HL-60 (cell line): ENCODE measurements at regions not wholly inside any gene's neighbourhood (a gene's known extent, or its start where the extent isn't known, plus 50 kb on each side); places are given as distances from the start of the nearest gene placed in this dataset.

Experiments
- DNase-seq, 2 experiments: peaks; one replicate each; pipeline ENCODE4 v3.0.0-alpha.2; 2010 to 2020; ENCODE audit warnings: low read depth in 1 of 2, low spot score in 1 of 2
- H3K27ac ChIP-seq: fragments of 250-450 bp; sonication (Bioruptor Pico); replicated peaks from 2 replicates; pipeline ENCODE4 v1.5.1; 2020; ENCODE audit warnings: mild to moderate bottlenecking, moderate library complexity
- H3K27me3 ChIP-seq: fragments of 250-450 bp; sonication (Bioruptor Pico); 2 replicates; pipeline ENCODE4 v1.5.1; 2021; ENCODE audit warnings: mild to moderate bottlenecking, moderate library complexity; ENCODE audit not compliant: insufficient read depth, poor library complexity, severe bottlenecking
- H3K4me3 ChIP-seq: replicated peaks from 2 replicates; pipeline ENCODE4 v1.5.1; 2011; ENCODE audit warnings: mild to moderate bottlenecking, control low read depth, low read length; ENCODE audit not compliant: insufficient read depth
- GABPA ChIP-seq: IDR thresholded peaks from 2 replicates; pipeline ENCODE4 v1.6.1; 2012; ENCODE audit warnings: low read depth
- POLR2AphosphoS5 ChIP-seq: IDR thresholded peaks from 2 replicates; pipeline ENCODE4 v1.6.1; 2012; ENCODE audit warnings: low read depth
- REST ChIP-seq: IDR thresholded peaks from 2 replicates; pipeline ENCODE4 v1.6.1; 2012; ENCODE audit warnings: low read depth; ENCODE audit not compliant: insufficient replicate concordance
- SPI1 ChIP-seq: IDR thresholded peaks from 2 replicates; pipeline ENCODE4 v1.6.1; 2012; ENCODE audit warnings: low read depth, mild to moderate bottlenecking, borderline replicate concordance
- TF ChIP-seq, protein P1 (sequence below): IDR thresholded peaks from one replicate; pipeline ENCODE4 v1.5.1; 2011; ENCODE audit warnings: low read length, control low read depth, inconsistent platforms; ENCODE audit not compliant: insufficient read depth

- H3K27me3 ChIP-seq: no peaks in the 10 kb centered on the region
- DNase-seq: no peak
- no peak overlapping the region for H3K27ac ChIP-seq
- no peak overlapping the region for H3K4me3 ChIP-seq
- no peak for TF ChIP-seq GABPA
- TF ChIP-seq, protein P1, sequence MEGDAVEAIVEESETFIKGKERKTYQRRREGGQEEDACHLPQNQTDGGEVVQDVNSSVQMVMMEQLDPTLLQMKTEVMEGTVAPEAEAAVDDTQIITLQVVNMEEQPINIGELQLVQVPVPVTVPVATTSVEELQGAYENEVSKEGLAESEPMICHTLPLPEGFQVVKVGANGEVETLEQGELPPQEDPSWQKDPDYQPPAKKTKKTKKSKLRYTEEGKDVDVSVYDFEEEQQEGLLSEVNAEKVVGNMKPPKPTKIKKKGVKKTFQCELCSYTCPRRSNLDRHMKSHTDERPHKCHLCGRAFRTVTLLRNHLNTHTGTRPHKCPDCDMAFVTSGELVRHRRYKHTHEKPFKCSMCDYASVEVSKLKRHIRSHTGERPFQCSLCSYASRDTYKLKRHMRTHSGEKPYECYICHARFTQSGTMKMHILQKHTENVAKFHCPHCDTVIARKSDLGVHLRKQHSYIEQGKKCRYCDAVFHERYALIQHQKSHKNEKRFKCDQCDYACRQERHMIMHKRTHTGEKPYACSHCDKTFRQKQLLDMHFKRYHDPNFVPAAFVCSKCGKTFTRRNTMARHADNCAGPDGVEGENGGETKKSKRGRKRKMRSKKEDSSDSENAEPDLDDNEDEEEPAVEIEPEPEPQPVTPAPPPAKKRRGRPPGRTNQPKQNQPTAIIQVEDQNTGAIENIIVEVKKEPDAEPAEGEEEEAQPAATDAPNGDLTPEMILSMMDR: no peak
- TF ChIP-seq POLR2AphosphoS5: no peak
- TF ChIP-seq REST: no peak
Measured at GRCh38 chr12:74619084-74619483, 81.4 kb downstream of the ATXN7L3B start.

- Histone ChIP-seq H3K27me3 (no peaks in the 10 kb centered on the region), H3K27ac (no peak overlapping the region), H3K4me3 (no peak overlapping the region)
- DNase-seq: no peak
- TF ChIP-seq GABPA: no peak
- TF ChIP-seq POLR2AphosphoS5: no peak
- TF ChIP-seq REST: no peak
- TF ChIP-seq, protein P1: no peak
- no peak for TF ChIP-seq SPI1
Measured at GRCh38 chr12:74619884-74620283, 82.2 kb downstream of the ATXN7L3B start.

GRCh38 chr12:74620921-74621320 lies 83.3 kb downstream of the ATXN7L3B start:
- TF ChIP-seq, protein P1: no peak
- TF ChIP-seq SPI1 (no peak), POLR2AphosphoS5 (no peak), REST (no peak)
- DNase-seq: no peak
- no peak overlapping the region for H3K4me3 ChIP-seq

More at GRCh38 chr12:74620921-74621320, 83.3 kb downstream of the ATXN7L3B start:
- H3K27me3 ChIP-seq: no peaks in the 10 kb centered on the region
- H3K27ac ChIP-seq: no peak overlapping the region
